CD4-positive, alpha-beta memory T cell (primary cell): ENCODE measurements at regions not wholly inside any gene's neighbourhood (a gene's known extent, or its start where the extent isn't known, plus 50 kb on each side); places are given as distances from the start of the nearest gene placed in this dataset.

Experiments used
- CTCF ChIA-PET: fragments of 350-600 bp; sonication (Branson Sonifier 250); formaldehyde crosslinking; loops from one replicate; lab custom pipeline; 2021; ENCODE audit warnings: inconsistent platforms; ENCODE audit not compliant: partially characterized antibody; lab: Charles Lee
- POLR2A ChIA-PET: fragments of 350-600 bp; sonication (Branson Sonifier 250); formaldehyde crosslinking; loops from one replicate; lab custom pipeline; 2021; ENCODE audit not compliant: partially characterized antibody; lab: Charles Lee
- DNase-seq, 5 donors: peaks; one replicate each; pipeline versions ENCODE4 v3.0.0 to v3.0.0-alpha.2; 2020 to 2022; ENCODE audit warnings: mixed read lengths in 1 of 5
- H3K27ac ChIP-seq: one replicate; pipeline ENCODE4 v1.7.0; 2013; ENCODE audit warnings: low read depth, low read length
- H3K27me3 ChIP-seq: 2 replicates; pipeline ENCODE4 v1.7.0; 2013; ENCODE audit warnings: mild to moderate bottlenecking, low read length, moderate library complexity; ENCODE audit not compliant: insufficient read depth
- H3K36me3 ChIP-seq: 2 replicates; pipeline ENCODE4 v1.7.0; 2013; ENCODE audit warnings: mild to moderate bottlenecking, low read length, moderate library complexity; ENCODE audit not compliant: insufficient read depth
- H3K4me1 ChIP-seq: 2 replicates; pipeline ENCODE4 v1.7.0; 2013; ENCODE audit warnings: mild to moderate bottlenecking, low read length, moderate library complexity; ENCODE audit not compliant: insufficient read depth
- H3K4me3 ChIP-seq, 2 donors: one replicate each; pipeline ENCODE4 v1.7.0; 2013; ENCODE audit warnings: low read length in 2 of 2, mild to moderate bottlenecking in 1 of 2
- H3K9me3 ChIP-seq, 2 donors: one replicate each; pipeline ENCODE4 v1.7.0; 2013; ENCODE audit warnings: low read length in 2 of 2, control low read depth in 1 of 2; ENCODE audit not compliant: control insufficient read depth in 1 of 2
- H3K27ac Mint-ChIP-seq, 7 donors: one replicate each; pipeline ENCODE4 v1.8.0; 2020 to 2021; ENCODE audit warnings: mixed read lengths in 7 of 7, mild to moderate bottlenecking in 6 of 7, inconsistent platforms in 3 of 7, moderate library complexity in 3 of 7
- H3K27me3 Mint-ChIP-seq, 2 donors: one replicate each; pipeline ENCODE4 v1.8.0; 2020 to 2021; ENCODE audit warnings: mixed read lengths in 2 of 2
- H3K36me3 Mint-ChIP-seq, 2 donors: one replicate each; pipeline ENCODE4 v1.8.0; 2020 to 2021; ENCODE audit warnings: mixed read lengths in 2 of 2, inconsistent platforms in 1 of 2, mild to moderate bottlenecking in 1 of 2
- H3K4me1 Mint-ChIP-seq, 4 donors: one replicate each; pipeline ENCODE4 v1.8.0; 2020 to 2021; ENCODE audit warnings: mixed read lengths in 4 of 4, mild to moderate bottlenecking in 1 of 4
- H3K4me3 Mint-ChIP-seq, 8 donors: one replicate each; pipeline ENCODE4 v1.8.0; 2020 to 2021; ENCODE audit warnings: mixed read lengths in 8 of 8, mild to moderate bottlenecking in 7 of 8, moderate library complexity in 6 of 8, inconsistent platforms in 3 of 8
- H3K9me3 Mint-ChIP-seq, 8 donors: one replicate each; pipeline ENCODE4 v1.8.0; 2020 to 2021; ENCODE audit warnings: mixed read lengths in 8 of 8, mild to moderate bottlenecking in 5 of 8, inconsistent platforms in 3 of 8, moderate library complexity in 1 of 8
- intact Hi-C: fragments of 100-400 bp; cut with micrococcal nuclease; formaldehyde crosslinking; loops from one replicate; pipeline ENCODE4 v1.15.1; 2023

DNA sequence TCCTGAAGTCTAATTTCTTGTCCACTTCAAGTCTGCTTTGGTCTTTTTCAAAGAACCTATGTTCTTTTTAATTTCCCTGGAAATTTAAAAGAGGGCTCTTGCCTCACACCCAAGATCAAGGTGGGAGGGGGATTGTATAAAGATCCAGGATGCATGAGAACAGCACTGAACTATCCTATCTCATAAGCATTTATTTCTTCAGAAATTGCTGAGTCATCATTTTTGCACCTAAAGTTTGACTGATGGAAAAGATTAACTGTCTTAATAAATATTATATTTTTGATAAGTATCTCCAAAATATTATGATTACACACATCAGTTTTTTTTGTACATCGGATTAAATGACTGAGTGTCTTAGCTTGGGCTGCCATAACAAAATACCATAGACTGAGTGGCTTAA lies 90.5 kb downstream of the RPS24 start:
- Histone ChIP-seq H3K4me3 (no peak overlapping the region), H3K36me3 (no peaks in the 10 kb centered on the region), H3K27ac (no peak overlapping the region), H3K4me1 (no peaks in the 10 kb centered on the region), H3K27me3 (no peaks in the 10 kb centered on the region), H3K9me3 (no peaks in the 10 kb centered on the region)
- DNase-seq: no peak
- H3K4me3 Mint-ChIP-seq: no peak overlapping the region
- H3K27ac Mint-ChIP-seq: no peak overlapping the region
- ChIA-PET POLR2A (no interaction called here), CTCF (no interaction called here)
- peaks cover 12 to 21% of the 10 kb centered on the region in 2 donors for H3K27me3 Mint-ChIP-seq
- peaks cover 3 to 4% of the 10 kb centered on the region in 2 donors for H3K36me3 Mint-ChIP-seq
- intact Hi-C loops: no loop called here
- peaks cover 7 to 46% (median 28%) of the 10 kb centered on the region in 8 donors for H3K9me3 Mint-ChIP-seq
- H3K4me1 Mint-ChIP-seq: no peaks in the 10 kb centered on the region

DNA sequence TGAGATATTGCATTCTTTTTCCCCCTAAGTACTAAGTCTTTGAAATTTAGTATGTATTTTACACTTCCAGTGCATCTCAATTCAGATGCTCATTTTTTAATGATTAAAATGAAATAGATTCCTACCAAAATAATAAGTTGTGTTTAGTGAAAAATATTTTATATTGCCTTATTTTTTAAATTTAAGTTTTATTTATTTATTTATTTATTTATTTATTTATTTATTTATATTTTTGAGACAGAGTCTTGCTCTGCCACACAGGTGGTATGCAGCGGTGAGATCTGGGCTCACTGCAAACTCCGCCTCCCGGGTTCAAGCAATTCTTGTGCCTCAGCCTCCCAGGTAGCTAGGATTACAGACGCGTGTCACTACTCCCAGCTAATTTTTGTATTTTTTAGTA lies 95.5 kb downstream of the RPS24 start:
- Mint-ChIP-seq H3K36me3 (no peaks in the 10 kb centered on the region), H3K9me3 (peaks cover 0 to 7% (median 2%) of the 10 kb centered on the region in 8 donors), H3K4me3 (no peak overlapping the region), H3K27me3 (peaks cover 7 to 9% of the 10 kb centered on the region in 2 donors), H3K4me1 (no peaks in the 10 kb centered on the region), H3K27ac (no peak overlapping the region)
- no peak overlapping the region for H3K27ac ChIP-seq
- ChIA-PET CTCF (no interaction called here), POLR2A (no interaction called here)
- H3K4me1 ChIP-seq: no peaks in the 10 kb centered on the region
- no peak overlapping the region for H3K4me3 ChIP-seq
- intact Hi-C loops: no loop called here
- no peaks in the 10 kb centered on the region for H3K27me3 ChIP-seq
- no peak for DNase-seq
- no peaks in the 10 kb centered on the region for H3K36me3 ChIP-seq
- H3K9me3 ChIP-seq: no peaks in the 10 kb centered on the region

DNA sequence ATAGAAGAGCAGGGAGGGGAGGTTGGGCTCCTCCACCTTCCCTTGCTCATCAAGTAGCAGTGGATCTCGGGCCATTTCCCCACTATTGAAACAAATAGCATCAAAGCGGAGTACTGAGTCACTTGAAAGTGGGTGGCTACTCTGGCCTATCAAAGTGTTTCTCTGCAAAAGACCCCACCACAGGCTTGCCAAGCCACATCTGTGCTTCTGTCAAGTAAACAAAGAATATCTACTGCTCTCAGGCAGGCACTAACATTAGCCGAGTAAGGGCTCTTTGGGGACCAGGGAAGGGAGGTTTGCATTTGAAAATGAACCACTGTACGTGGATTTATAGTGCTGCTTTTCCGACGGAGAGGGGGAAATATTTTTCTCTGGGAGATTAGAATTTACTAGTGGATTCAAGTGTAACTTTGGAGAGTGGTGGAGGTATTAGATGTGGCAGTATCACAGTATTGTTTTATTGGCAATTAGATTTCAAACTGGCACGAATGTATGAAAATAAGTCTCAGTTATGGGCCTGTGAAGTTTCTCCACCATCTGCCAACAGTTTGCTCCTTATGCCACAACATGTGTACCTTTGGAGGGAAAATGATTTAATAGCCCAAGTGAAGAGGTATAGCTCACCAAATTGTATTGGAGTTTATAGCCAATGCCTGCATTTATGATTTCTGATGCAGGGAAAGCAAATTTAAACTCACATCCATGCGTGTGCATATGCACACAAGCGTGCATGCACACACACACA lies 97.5 kb downstream of the RPS24 start:
- Mint-ChIP-seq H3K27me3 (peaks cover 5 to 8% of the 10 kb centered on the region in 2 donors), H3K27ac (no peak overlapping the region), H3K4me1 (no peaks in the 10 kb centered on the region), H3K36me3 (no peaks in the 10 kb centered on the region), H3K9me3 (peaks cover 0 to 3% (median 0%) of the 10 kb centered on the region in 8 donors), H3K4me3 (no peak overlapping the region)
- Histone ChIP-seq H3K9me3 (no peaks in the 10 kb centered on the region), H3K27me3 (no peaks in the 10 kb centered on the region), H3K36me3 (no peaks in the 10 kb centered on the region), H3K27ac (no peak overlapping the region), H3K4me3 (no peak overlapping the region), H3K4me1 (no peaks in the 10 kb centered on the region)
- ChIA-PET POLR2A (no interaction called here), CTCF (no interaction called here)
- no peak for DNase-seq
- intact Hi-C loops: no loop called here

- H3K9me3 Mint-ChIP-seq: no peaks in the 10 kb centered on the region
- DNase-seq: no peak
- H3K4me1 ChIP-seq: no peaks in the 10 kb centered on the region
- peaks cover 4 to 11% of the 10 kb centered on the region in 2 donors for H3K27me3 Mint-ChIP-seq
- H3K27ac ChIP-seq: no peak overlapping the region
- H3K4me3 ChIP-seq: no peak overlapping the region
- no peak overlapping the region for H3K27ac Mint-ChIP-seq
- intact Hi-C loops: no loop called here
- no peaks in the 10 kb centered on the region for H3K27me3 ChIP-seq
- H3K4me3 Mint-ChIP-seq: no peak overlapping the region
- POLR2A ChIA-PET: no interaction called here
- no peaks in the 10 kb centered on the region for H3K4me1 Mint-ChIP-seq
- no peaks in the 10 kb centered on the region for H3K36me3 Mint-ChIP-seq
- H3K9me3 ChIP-seq: no peaks in the 10 kb centered on the region
- CTCF ChIA-PET: no interaction called here
- H3K36me3 ChIP-seq: no peaks in the 10 kb centered on the region
Measured at GRCh38 chr10:78134773-78135306, 101.2 kb downstream of the RPS24 start.

DNA sequence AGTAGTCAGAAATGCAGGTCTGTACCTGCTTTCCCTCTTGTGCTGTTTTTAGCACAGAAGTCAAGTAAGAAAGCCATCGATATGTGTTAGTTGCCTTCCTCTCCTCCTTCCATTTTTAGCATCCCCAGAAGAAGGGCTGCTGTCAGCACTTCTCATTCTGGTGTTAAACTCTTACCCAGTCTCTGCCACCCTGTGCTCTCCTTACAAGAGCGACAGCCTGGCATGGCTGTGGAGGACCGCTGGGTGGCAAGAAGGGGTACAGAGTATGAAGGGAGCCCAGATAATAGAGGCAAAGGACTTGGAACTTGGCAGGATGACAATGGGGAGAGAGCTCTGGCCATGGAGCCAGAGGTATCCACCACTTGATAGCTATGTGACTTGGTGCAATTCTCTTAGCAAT lies 103.5 kb downstream of the RPS24 start:
- Histone ChIP-seq H3K9me3 (no peaks in the 10 kb centered on the region), H3K27ac (no peak overlapping the region), H3K4me1 (no peaks in the 10 kb centered on the region), H3K36me3 (no peaks in the 10 kb centered on the region), H3K4me3 (no peak overlapping the region), H3K27me3 (no peaks in the 10 kb centered on the region)
- ChIA-PET POLR2A (no interaction called here), CTCF (no interaction called here)
- H3K27me3 Mint-ChIP-seq: peaks cover 6 to 11% of the 10 kb centered on the region in 2 donors
- no peak overlapping the region for H3K4me3 Mint-ChIP-seq
- H3K4me1 Mint-ChIP-seq: no peaks in the 10 kb centered on the region
- no peak overlapping the region for H3K27ac Mint-ChIP-seq
- no peak for DNase-seq
- no peaks in the 10 kb centered on the region for H3K9me3 Mint-ChIP-seq
- intact Hi-C loops: no loop called here
- no peaks in the 10 kb centered on the region for H3K36me3 Mint-ChIP-seq

DNA sequence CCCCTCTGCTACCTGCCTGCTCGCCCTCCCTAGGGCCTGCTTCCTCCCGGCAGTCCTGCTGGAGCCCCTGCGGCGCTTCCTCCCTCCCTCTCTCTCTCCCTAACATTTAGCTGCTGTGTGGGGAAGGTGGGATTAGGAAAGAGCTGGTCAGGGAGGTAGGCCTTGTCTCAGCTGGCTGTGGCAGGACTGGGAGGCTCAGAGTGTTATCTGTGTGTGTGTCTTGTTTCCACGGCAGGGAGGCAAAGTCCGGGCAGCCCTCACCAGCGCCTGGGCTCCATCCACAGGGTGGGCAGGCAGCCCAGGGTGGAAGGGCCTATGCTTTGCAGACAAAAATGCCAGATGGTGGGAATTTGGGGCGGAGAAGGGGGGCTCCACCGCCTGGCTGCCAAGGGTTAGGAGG lies 105.7 kb downstream of the RPS24 start:
- intact Hi-C loops: no loop called here
- no peak for DNase-seq
- H3K36me3 Mint-ChIP-seq: no peaks in the 10 kb centered on the region
- Histone ChIP-seq H3K27me3 (no peaks in the 10 kb centered on the region), H3K4me1 (no peaks in the 10 kb centered on the region), H3K4me3 (no peak overlapping the region), H3K36me3 (no peaks in the 10 kb centered on the region), H3K9me3 (no peaks in the 10 kb centered on the region), H3K27ac (no peak overlapping the region)
- ChIA-PET POLR2A (no interaction called here), CTCF (no interaction called here)
- no peak overlapping the region for H3K4me3 Mint-ChIP-seq
- no peaks in the 10 kb centered on the region for H3K4me1 Mint-ChIP-seq
- H3K27me3 Mint-ChIP-seq: peaks cover 5 to 25% of the 10 kb centered on the region in 2 donors
- no peak overlapping the region for H3K27ac Mint-ChIP-seq
- H3K9me3 Mint-ChIP-seq: peaks cover 0 to 3% (median 0%) of the 10 kb centered on the region in 8 donors

DNA sequence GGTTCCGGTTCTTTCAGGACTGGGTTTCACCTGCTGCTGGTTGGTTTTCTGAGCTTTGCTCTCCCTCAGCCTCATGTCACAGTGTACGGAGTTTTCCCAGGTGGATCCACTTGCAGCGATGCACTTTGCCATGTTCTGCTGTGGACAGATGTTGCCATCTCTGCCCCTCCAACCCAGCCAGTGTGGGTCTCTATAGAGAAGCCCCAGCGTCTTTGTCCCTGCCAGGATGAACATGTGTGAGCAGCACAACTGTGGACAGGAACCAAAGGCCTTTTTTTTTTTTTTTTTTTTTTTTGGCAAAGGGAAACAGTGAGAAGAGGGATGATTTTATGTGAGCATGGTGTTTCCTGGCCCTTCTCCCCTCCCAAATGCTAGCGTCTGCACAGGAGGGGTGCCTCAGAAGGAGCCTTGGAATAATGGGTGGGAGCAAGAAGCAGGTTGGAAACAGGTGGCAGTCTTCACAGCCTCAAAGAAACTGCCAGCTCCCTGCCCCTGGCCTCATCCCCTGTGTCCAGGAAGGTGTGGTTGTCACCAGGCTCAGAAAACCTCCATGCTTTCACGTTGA lies 106.5 kb downstream of the RPS24 start:
- intact Hi-C loops: no loop called here
- POLR2A ChIA-PET: no interaction called here

More for the DNA sequence above, 106.5 kb downstream of the RPS24 start:
- Mint-ChIP-seq H3K4me1 (no peaks in the 10 kb centered on the region), H3K36me3 (no peaks in the 10 kb centered on the region), H3K9me3 (peaks cover 0 to 3% (median 0%) of the 10 kb centered on the region in 8 donors), H3K27ac (no peak overlapping the region), H3K4me3 (no peak overlapping the region), H3K27me3 (peaks cover 5 to 25% of the 10 kb centered on the region in 2 donors)
- Histone ChIP-seq H3K4me1 (no peaks in the 10 kb centered on the region), H3K4me3 (no peak overlapping the region), H3K36me3 (no peaks in the 10 kb centered on the region), H3K27me3 (no peaks in the 10 kb centered on the region), H3K27ac (no peak overlapping the region), H3K9me3 (no peaks in the 10 kb centered on the region)
- CTCF ChIA-PET: no interaction called here
- DNase-seq: no peak
